ENCODE measurements at regions not wholly inside any gene's neighbourhood (a gene's known extent, or its start where the extent isn't known, plus 50 kb on each side); places are given as distances from the start of the nearest gene placed in this dataset.
A peak's percentile ranks its signal among the peaks of the same experiment; 100 is the strongest.

- H3K27ac Mint-ChIP-seq = peak overlapping the region; percentile 61
- TF ChIP-seq CTCF (IDR thresholded peaks at IDR 0.05; ENCODE audit: unreplicated experiment) = no peak
These were observed 394.7 kb upstream of the AKR1E2 start for GRCh38 chr10:4431114-4431863.

GRCh38 chr10:4429571-4429970 lies 396.4 kb upstream of the AKR1E2 start:
- Mint-ChIP-seq H3K27me3 (ENCODE audit: low read depth) (no peaks in the 10 kb centered on the region), H3K4me3 (no peak overlapping the region), H3K36me3 (peaks cover 3% of the 10 kb centered on the region), H3K4me1 (peaks cover 21% of the 10 kb centered on the region), H3K27ac (no peak overlapping the region), H3K9me3 (peaks cover 8% of the 10 kb centered on the region)
- DNase-seq (ENCODE audit: low spot score in 2 of 2, unreplicated experiment in 2 of 2) = no peak
- no peak for TF ChIP-seq CTCF (IDR thresholded peaks at IDR 0.05; ENCODE audit: unreplicated experiment)

More at GRCh38 chr10:4431114-4431863, 394.7 kb upstream of the AKR1E2 start:
- Mint-ChIP-seq H3K4me3 (no peak overlapping the region), H3K4me1 (peaks cover 19% of the 10 kb centered on the region), H3K27me3 (ENCODE audit: low read depth) (no peaks in the 10 kb centered on the region), H3K36me3 (no peaks in the 10 kb centered on the region), H3K9me3 (peaks cover 3% of the 10 kb centered on the region)
- DNase-seq (ENCODE audit: low spot score in 2 of 2, unreplicated experiment in 2 of 2) = no peak

- peaks cover 3% of the 10 kb centered on the region for H3K36me3 Mint-ChIP-seq
- DNase-seq (ENCODE audit: low spot score in 2 of 2, unreplicated experiment in 2 of 2) = no peak
- peak overlapping the region; percentile 34 for H3K27ac Mint-ChIP-seq
- no peak overlapping the region for H3K4me3 Mint-ChIP-seq
- no peaks in the 10 kb centered on the region for H3K27me3 Mint-ChIP-seq (ENCODE audit: low read depth)
- H3K4me1 Mint-ChIP-seq = peaks cover 16% of the 10 kb centered on the region
- TF ChIP-seq CTCF (IDR thresholded peaks at IDR 0.05; ENCODE audit: unreplicated experiment) = no peak
- H3K9me3 Mint-ChIP-seq = peaks cover 8% of the 10 kb centered on the region
These were observed 398.5 kb upstream of the AKR1E2 start for GRCh38 chr10:4427532-4427931.

GRCh38 chr10:4426866-4427265 lies 399.1 kb upstream of the AKR1E2 start:
- H3K27me3 Mint-ChIP-seq (ENCODE audit: low read depth) = no peaks in the 10 kb centered on the region
- H3K4me3 Mint-ChIP-seq = no peak overlapping the region
- peaks cover 3% of the 10 kb centered on the region for H3K36me3 Mint-ChIP-seq
- no peak for TF ChIP-seq CTCF (IDR thresholded peaks at IDR 0.05; ENCODE audit: unreplicated experiment)
- no peak overlapping the region for H3K27ac Mint-ChIP-seq
- no peak for DNase-seq (ENCODE audit: low spot score in 2 of 2, unreplicated experiment in 2 of 2)
- H3K9me3 Mint-ChIP-seq = peaks cover 8% of the 10 kb centered on the region
- H3K4me1 Mint-ChIP-seq = peaks cover 14% of the 10 kb centered on the region

GRCh38 chr10:4409319-4409718 lies 416.7 kb upstream of the AKR1E2 start:
- DNase-seq (ENCODE audit: low spot score in 2 of 2, unreplicated experiment in 2 of 2) = no peak
- no peak for TF ChIP-seq CTCF (IDR thresholded peaks at IDR 0.05; ENCODE audit: unreplicated experiment)
- no peak overlapping the region for H3K4me3 Mint-ChIP-seq
- no peak overlapping the region for H3K27ac Mint-ChIP-seq
- H3K27me3 Mint-ChIP-seq (ENCODE audit: low read depth) = no peaks in the 10 kb centered on the region
- no peaks in the 10 kb centered on the region for H3K36me3 Mint-ChIP-seq
- peaks cover 3% of the 10 kb centered on the region for H3K4me1 Mint-ChIP-seq
- no peaks in the 10 kb centered on the region for H3K9me3 Mint-ChIP-seq
